ENCODE measurements at regions not wholly inside any gene's neighbourhood (a gene's known extent, or its start where the extent isn't known, plus 50 kb on each side); places are given as distances from the start of the nearest gene placed in this dataset.
A peak's percentile ranks its signal among the peaks of the same experiment; 100 is the strongest.
"Not testable (repeated sequence)": the region's sequence is repeated elsewhere in the genome, so short reads cannot be mapped to it uniquely, and the experiment has no call there.

DNA sequence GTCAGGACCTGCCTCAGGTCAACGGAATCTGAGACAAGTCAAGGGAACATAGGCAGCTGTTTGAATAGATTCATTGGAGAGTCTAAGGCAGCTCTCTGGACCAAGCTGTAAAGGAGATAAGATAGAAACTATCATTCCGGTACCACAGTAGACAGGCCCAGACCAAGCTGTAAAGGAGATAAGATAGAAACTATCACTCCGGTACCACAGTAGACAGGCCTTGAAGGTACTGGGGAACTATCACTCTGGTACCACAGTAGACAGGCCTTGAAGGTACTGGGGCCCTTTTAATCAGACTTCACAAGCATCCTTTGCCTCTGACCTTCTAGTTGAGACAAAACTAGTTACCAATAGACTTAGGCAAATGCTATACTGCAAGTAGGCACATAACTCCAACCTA lies 346.1 kb downstream of the DCDC2C start:
- DNase-seq: no peak

DNA sequence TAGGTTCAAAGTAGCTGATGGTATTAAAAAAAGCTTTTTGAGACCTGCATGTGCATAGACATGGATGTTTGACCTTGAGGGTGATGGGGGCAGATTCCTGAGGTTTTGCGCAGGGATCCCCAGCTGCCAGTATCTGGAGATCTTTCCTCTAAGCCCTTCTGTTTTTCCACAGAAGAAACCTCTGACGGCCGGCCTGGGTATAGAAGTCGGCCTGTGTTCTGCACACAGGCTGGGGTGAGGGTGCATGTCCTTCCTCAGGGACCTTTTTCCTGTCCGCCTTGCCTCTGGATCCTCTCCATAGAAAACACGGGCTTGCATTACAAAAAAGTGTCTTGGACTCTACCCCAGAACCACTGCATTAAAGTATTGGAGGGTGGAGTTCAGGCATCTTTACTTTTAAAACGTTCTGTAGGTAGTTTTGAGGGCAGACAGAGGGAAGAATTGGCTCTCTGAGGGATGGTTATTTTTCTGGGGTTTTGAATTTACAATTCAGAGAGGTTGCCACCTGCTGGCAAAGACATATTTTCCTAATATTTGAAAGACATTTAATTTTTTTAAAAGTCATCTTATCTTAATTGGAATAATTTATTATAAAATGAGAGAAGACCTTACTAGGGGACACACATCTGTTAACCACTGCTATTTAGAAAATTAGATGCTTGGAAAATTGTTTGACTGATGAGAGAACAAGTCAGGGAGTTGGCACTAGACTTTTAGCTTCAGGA lies 350.6 kb downstream of the DCDC2C start:
- DNase-seq: no peak

DNA sequence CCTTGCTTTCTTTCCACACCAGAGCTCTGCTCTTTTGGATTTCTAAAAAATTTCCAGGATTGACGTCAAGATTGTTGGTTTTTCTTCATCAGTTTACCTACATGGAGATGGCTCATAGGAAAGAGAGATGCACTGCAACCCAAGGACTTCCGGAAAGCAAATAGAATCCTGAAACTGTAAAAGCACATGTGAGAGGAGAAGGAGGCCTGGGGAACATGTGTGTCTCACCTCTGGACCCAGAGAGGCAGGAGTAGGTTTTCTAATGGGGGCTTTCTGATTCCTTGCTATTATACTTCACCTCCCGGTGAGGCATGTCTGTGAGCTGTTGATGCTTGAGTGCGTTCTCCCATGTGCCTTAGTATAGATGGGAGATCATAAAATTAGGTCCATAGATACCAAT lies 362.8 kb downstream of the DCDC2C start:
- no peak for DNase-seq

DNA sequence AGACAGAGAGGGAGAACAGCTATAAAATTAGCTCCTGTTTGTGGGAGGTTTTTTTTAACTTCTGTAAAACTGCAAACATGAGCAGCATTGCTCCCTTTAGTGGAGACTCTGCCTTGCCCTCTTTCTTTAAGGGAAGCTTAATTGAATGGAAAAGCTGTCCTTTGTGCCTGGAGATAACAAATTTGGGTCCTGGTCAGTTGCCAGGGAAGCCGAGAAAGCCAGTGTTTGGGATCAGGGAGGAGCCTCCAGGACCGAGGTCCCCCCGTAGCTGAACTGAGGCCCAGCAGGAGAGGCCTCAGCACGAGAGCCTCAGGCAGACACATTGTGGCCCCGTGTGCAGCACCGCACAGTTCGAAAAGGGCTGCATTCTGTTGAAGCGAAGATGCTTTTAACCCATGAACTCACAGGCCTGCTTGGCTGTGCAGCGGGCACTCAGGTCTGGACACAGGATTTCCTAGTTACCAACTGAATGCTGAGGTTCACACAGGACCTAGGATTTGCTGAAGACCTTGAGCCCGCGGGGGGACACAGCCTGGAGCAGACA lies 369.7 kb downstream of the DCDC2C start:
- DNase-seq: no peak

DNA sequence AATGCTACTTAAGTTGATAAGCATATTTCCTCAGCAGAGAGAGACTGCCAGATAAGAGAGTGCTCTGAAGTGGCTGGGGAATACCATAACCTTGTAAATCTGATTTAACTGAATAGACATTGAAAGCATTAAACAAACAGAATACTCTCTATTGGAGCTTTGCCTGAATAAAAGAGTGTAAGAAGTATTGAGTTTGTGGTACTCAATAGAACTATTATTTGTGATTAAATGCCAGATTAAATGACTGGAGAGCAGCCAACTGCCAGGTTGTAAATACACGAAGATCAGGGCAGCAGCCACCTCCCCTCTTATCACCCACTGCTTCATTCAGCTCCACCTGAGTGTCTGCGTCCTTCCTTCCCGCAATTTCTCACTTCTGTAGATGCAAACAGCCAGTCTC lies 373.6 kb downstream of the DCDC2C start:
- DNase-seq: no peak

DNA sequence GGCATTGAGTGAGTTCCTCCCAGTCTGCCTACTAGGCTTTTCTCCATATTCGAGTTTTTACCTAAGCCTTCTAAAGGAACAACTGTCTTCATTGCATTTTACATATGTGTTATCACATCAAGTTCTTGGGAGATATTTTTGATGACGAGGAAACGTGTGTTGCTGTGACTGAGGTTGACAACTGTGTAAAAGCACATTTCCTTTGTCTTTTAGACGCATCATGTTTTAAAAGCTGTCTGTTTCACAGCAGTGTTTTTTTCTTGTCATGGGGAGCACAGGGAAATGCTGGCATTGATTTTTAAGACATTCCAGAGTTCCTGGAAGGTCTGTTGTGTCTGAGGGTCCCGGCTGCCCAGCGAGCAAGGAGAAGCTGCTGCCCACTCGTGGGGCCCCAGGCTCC lies 381.8 kb downstream of the DCDC2C start:
- no peak for DNase-seq

DNA sequence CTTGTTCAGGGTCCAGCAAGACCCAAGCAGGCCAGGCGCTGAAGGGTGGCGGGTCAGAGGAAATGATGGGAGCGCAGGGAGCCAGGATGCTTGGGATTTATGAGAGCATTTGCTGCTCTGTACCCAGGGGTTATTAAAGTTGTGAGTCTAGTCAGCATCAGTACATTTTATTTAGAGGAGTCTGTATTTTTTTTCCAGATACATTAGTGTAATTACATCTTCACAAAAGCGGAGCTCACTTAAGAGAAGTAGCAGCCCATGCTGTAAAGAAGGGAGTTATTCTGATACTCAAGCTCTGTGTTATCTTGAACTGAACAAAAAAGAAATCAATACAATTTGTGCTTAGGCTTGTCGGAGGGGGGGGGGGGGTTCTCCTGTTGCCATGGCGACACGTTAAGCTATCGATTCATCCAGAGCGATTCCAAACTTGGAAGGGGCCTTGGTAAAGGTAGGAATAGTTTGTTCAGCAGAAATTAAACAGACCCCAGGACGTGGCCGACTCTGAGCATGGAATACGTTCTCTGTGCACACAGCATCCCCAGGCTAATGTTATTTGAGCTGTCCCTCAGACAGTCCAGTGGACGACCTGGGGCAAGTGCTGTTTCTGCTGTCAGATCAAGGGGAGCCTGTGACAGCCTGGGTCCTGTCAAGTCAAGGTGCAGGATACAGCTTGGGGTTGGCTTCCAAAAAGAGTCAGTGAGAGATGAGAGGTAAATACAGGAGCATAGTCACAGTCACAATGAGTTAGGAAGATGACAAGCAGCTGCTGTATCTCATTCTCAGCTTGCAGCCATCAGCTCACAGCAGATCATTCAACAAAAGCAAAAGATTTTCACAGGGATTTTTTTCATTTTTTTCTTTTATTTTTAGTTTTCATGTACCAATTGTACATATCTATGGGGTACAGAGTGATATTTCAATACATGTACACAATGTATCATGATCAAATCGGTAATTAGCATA lies 387.6 kb downstream of the DCDC2C start:
- peak; percentile 4 for DNase-seq

DNA sequence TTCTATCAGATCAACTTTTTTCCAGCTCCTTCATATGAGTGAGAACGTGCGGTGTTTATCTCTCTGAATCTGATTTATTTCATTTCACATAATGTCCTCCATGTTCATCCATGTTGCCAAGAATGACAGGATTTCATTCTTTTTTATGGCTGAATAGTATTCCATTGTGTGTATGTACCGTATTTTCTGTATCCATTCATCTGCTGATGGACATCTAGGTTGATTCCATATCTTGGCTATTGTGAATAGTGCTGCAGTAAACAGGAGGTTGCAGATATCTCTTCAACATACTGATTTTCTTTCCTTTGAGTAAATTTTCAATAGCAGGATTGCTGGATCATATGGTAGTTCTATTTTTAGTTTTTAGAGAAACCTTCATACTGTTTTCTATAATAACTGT lies 388.5 kb downstream of the DCDC2C start:
- DNase-seq: no peak

DNA sequence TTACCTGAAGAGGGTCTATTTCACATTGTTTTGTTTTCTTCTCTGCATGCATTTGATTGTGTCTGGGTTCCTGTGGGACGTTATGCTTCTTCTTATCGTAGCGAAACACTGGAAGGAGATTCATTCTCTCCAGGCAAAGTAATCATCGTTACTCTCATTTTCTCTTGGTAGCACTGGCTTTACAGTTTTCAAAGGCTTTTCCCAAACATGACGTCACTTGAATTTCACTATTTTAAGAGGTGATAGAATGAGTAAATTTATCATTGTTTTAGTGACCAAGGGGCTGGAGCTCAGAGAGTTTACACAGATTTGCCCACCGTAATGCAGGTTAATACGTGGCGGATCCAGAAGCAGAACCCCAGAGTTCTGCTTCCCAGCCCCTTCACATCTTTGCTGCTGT lies 391.4 kb downstream of the DCDC2C start:
- DNase-seq: no peak

DNA sequence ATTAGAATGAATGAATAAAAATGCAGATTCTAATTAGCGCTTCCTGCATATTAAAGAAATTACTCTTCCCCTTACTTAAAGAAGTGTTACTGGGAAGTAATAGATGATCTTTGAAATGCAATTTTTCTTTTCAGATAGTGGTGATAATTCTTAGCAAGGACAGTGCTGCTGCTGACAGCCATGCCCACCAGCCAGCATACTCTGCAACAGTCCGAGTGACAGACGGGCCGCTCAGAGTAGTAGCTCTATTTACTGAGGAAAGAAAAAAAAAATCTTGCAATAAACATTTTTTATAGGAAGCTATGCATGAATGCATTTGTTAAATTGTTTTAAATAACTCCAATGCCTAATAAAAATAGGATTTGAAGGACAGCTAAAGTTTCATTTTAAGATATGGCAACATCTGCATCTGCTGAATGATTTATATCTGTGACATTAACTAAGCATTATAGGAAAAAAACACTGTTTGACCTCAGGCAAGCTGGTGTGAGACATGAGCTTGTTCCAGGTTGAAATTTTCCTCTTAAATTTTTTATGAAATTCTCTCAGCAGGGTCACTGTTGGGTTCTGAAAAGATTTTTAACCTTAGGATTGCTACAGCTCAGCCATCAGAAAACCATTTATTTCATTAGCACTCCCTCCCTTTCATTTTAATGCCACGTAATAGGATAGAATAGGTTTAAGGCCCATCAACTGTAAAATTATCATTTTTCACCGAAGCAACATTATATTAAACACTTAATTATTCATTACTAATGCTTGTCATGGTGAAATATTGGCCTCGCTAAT lies 393.8 kb downstream of the DCDC2C start:
- no peak for DNase-seq

DNA sequence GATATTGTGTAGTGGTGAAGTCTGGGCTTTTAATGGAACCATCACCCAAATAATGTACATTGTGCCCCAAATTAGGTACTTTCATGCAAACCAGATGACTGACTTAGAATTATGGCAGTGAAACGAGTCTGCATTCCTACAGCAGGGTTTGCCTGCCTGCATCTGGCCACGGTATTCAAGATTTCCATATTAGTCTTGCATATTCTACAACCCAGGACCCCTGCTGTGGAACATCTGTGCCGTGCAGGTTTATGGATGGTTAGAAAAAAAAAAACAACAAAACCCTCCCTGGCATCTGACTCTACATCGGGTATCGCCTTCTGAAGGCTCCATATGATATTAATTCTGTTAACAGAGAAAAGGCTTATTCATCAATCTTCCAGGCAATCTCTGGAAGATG lies 394.8 kb downstream of the DCDC2C start:
- no peak for DNase-seq

DNA sequence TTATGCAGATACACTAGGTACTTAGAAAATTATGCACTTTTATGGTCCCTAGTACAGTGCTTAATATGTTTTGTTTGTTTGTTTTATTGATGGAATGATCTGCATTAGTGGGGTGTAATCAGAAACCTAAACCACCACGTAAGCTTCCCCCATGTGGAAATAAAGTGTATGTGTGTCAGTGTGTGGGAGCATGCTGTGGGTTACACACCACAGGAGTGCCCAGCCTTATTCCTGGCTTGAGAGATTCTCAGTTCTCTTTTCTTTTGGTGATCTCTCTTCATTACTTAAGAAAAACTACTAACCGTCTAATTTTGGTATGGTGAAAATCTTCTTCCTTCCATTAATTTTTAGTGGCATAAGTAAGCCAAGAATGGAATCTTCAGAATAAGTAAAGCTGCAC lies 398.6 kb downstream of the DCDC2C start:
- DNase-seq: no peak

DNA sequence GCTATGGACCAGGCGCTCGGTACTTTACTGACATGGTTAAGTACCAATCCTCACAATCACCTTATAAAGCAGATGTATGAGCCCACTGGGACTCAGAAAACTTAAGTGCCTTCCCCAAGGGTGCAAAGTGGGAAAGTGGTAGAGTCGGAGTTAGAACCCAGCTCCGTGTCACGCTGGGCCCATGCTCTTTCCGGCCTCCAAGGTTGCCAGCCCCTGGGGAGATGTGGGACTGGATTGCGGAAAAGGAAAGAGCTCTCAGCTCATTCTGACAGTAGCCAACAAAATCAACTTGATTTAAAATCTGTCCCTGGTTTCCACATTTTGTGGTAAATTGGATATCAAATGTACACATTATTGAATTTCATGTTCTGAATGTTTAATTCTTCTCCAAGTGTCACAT lies 403.8 kb downstream of the DCDC2C start:
- DNase-seq: no peak

DNA sequence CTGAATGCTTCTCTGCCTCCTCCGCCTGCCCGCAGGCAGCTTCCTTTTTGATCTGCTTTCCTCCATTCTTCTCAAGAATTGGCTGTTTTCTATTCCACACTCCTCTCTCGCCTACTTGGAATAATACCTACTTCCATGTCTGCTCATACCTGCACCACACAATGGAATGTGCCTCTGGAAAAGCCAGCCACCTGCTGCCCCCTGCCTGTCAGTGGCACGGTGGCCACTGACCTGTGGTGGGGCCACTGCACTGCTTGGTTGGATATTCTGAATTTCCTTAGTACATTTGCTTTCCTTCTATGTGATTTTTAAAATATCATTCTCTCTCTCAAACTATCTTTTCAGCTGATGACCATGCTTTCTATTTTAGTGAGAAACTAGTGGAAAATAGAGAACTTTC lies 406.9 kb downstream of the DCDC2C start:
- DNase-seq: no peak

DNA sequence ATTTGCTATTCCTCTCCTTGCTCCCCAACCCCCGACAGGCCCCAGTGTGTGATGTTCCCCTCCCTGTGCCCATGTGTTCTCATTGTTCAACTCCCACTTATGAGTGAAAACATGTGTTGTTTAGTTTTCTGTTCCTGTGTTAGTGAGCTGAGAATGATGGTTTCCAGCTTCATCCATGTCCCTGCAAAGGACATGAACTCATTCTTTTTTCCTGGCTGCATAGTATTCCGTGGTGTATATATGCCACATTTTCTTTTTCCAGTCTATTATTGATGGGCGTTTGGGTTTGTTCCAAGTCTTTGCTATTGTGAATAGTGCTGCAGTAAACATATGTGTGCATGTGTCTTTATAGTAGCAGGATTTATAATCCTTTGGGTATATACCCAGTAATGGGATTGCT lies 412.1 kb downstream of the DCDC2C start:
- not testable (repeated sequence) for DNase-seq

DNA sequence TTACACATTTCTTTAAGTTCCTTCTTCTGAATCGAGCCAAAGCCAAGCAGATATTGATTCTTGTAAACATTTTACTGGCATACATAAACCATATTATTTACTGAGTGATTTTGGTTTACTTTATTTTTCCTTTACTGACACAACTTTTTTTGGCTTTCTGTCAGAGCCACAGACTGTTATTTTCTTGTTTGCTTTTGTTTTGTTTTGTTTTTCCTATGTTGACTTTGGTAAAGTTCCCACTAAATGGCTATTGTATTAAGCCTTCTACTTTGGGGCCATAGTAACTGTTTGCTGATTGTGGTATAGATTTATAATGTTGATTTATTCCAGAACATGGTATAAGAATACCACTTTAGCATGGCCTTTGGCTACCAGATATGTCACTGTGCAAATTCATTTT lies 419.4 kb downstream of the DCDC2C start:
- no peak for DNase-seq

DNA sequence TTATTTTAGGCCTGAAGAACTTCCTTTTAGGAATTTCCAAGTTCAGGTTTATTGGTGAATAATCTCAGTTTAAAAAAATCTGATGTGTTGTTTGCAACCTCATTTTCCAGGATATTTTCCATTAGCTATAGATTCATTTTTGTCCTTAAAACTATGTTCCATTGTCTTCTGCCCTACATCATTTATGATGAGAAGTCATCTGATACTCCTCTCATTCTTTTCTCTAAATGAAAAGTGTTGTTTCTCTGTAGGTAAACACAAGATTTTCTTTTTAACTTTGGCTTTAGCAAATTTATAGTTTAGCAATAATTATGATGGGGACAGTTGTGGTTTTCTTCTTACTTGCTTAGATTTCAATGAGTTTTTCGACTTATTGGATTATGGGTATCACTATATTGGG lies 427.3 kb downstream of the DCDC2C start:
- no peak for DNase-seq

DNA sequence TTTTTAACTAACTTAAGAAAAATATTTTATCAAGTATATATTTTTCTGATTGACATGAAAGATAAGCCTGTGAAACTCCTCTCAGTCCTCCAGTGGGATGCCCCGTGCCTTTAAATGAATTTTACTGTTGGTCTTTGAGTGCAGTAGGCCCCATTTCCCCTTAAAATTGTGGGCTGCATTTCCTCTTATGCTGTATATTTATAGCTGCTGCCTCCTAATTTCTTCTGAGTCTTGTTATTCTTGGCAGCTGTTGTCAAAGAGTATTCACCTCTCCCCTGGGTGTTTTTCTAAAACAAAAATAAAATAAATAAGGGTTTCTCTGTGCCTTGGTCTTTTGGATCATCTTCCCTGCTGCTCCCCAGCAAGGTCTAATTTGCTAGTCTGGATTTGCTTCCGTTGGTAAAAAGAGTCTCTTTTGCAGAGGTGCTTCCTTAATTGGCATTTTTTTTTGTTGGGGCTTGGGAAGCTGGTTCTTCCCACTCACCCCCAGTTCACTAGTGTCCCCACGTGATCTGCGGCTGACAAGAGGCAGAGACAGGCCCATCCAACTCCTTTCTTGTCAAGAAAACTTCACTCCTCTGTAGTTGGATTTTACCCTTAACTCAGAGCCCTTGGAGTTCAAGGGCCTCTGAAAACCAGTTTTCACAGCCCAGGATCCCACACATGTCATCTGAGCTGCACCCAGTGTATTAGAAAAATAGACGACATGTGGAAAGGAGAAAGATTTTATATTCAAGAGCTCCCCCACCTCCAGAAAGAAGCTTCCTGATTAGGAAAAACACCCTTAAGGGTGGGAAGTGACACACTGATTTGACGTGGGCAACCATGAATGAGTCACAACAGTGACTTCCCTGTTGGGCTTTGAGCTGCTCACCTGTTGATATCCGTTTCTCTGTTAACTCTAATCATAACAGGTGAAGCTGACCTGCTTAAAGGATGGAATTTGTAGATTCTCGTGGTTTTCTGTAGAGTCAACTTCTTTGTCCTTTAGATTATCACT lies 431.5 kb downstream of the DCDC2C start:
- peak; percentile 6 for DNase-seq

DNA sequence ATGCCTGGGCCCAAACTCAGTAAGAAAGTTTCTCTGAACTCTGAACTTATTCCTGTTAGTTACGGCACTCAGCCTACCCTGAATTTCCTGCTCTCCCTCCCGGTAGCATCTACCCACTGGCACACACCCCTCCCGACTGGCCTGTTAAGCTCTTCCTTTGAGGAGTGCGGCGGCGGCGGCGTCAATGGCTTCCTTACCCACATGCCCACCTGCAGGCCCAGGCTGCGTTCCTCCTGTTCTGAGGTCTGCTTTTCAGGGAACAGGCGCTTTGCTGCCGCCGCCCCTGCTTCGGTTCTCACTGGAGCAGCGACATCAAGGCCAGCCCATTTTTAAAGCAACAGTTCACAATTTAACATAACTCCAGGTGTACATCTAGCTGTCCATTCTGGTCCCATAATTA lies 432.4 kb downstream of the DCDC2C start:
- DNase-seq: peak; percentile 28

DNA sequence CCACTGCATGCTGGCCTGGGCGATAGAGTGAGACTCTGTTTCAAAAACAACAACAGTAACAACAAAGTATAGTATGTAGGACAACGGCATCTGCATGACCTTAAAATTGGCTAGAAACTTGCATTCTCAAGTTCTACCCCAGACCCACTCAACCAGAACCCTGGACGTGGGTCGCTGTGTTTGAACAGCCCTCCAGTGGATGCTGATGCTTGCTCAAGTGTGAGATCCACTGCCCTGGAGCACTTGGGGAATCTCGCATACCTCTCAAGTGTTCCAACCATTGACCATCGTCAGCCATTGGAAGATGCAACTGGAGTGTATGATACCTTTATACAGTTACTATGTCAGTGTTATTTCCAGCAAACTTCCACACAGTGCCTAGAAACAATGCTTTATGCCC lies 435.9 kb downstream of the DCDC2C start:
- DNase-seq: peak; percentile 15

DNA sequence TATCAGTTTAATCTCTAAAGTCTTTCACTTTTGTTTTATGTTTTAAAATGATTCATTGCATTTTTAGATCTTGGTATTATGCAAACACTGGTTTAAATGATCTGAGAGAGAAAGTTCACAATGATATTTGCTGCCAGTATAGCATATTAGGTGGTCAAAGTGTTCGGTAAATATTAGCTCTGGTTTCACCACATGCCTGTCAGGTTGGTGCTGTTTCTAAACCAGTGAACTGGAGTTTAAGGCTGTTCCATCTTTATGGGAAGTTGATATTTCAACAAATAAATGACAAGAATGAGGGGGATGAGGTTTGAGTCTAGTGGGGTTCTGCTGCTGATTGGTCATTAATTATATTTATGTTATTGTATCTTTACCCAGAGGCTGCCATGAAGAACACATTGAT lies 436.4 kb downstream of the DCDC2C start:
- DNase-seq: peak; percentile 9
